Uterus (tissue), 2 donors: ENCODE measurements at regions not wholly inside any gene's neighbourhood (a gene's known extent, or its start where the extent isn't known, plus 50 kb on each side); places are given as distances from the start of the nearest gene placed in this dataset.

Experiments used
- CTCF ChIP-seq, 4 experiments: fragments of 200-600 bp in 2 of 4; fragments of 450-650 bp in 2 of 4; sonication (generic) in 2 of 4; IDR thresholded peaks; one replicate each; pipeline ENCODE4 v1.5.1; 2016 to 2019; ENCODE audit warnings: antibody characterized with exemption in 4 of 4, mild to moderate bottlenecking in 2 of 4, moderate library complexity in 1 of 4
- POLR2A ChIP-seq, 2 donors: fragments of 450-650 bp; IDR thresholded peaks; one replicate each; pipeline ENCODE4 v1.6.1; 2016; ENCODE audit warnings: antibody characterized with exemption in 2 of 2, mild to moderate bottlenecking in 1 of 2, moderate library complexity in 1 of 2

- TF ChIP-seq CTCF (IDR thresholded peaks at IDR 0.05) (no peak), POLR2A (IDR thresholded peaks at IDR 0.05) (no peak)
These were observed 132.4 kb upstream of the USP9X start for GRCh38 chrX:40952855-40953254.
